Body of pancreas (tissue), 4 donors: ENCODE measurements at regions not wholly inside any gene's neighbourhood (a gene's known extent, or its start where the extent isn't known, plus 50 kb on each side); places are given as distances from the start of the nearest gene placed in this dataset.

Experiments
- CTCF ChIP-seq, 7 experiments: fragments of 450-650 bp in 4 of 7; fragments of 200-600 bp in 3 of 7; sonication (generic) in 3 of 7; IDR thresholded peaks; one replicate each; pipeline ENCODE4 v1.5.1; 2016 to 2019; ENCODE audit warnings: antibody characterized with exemption in 7 of 7
- POLR2A ChIP-seq, 3 donors: fragments of 450-650 bp; IDR thresholded peaks; one replicate each; pipeline ENCODE4 v1.6.1; 2016; ENCODE audit warnings: antibody characterized with exemption in 3 of 3, mild to moderate bottlenecking in 2 of 3

- TF ChIP-seq POLR2A (IDR thresholded peaks at IDR 0.05) (no peak), CTCF (IDR thresholded peaks at IDR 0.05) (no peak)
These were observed 134.4 kb downstream of the TMCO5A start for GRCh38 chr15:38068626-38069391.
